ENCODE measurements at regions not wholly inside any gene's neighbourhood (a gene's known extent, or its start where the extent isn't known, plus 50 kb on each side); places are given as distances from the start of the nearest gene placed in this dataset.

GRCh38 chr3:88230638-88231037 is 80.9 kb downstream of the C3orf38 start:
- TF ChIP-seq PATZ1 (CRISPR knock-in tag; IDR thresholded peaks at IDR 0.05; ENCODE audit: borderline replicate concordance) (no peak), TOX (CRISPR knock-in tag; IDR thresholded peaks at IDR 0.05; ENCODE audit: borderline replicate concordance) (no peak), ZFP30 (CRISPR knock-in tag; IDR thresholded peaks at IDR 0.05) (no peak)

Data from SK-N-SH treated with all-trans-retinoic acid at 6 μM for 48 hours (cell line).